B cell (primary cell): ENCODE measurements at regions not wholly inside any gene's neighbourhood (a gene's known extent, or its start where the extent isn't known, plus 50 kb on each side); places are given as distances from the start of the nearest gene placed in this dataset.

ENCODE experiments used
- ATAC-seq: fragments of 200-7000 bp; cut with Tn5 transposase; one replicate; pipeline ENCODE4 v1.10.0; 2021; ENCODE audit warnings: low read depth, mild to moderate bottlenecking, moderate number of reproducible peaks, moderate library complexity
- CTCF ChIA-PET: fragments of 350-600 bp; sonication (Branson Sonifier 250); formaldehyde crosslinking; loops from one replicate; lab custom pipeline; 2021; ENCODE audit warnings: antibody characterized with exemption, inconsistent platforms; lab: Charles Lee
- POLR2A ChIA-PET: fragments of 350-600 bp; sonication (Branson Sonifier 250); formaldehyde crosslinking; loops from one replicate; lab custom pipeline; 2021; ENCODE audit warnings: antibody characterized with exemption; lab: Charles Lee
- DNase-seq: peaks from one replicate; pipeline ENCODE4 v3.0.0; 2013
- H2AFZ ChIP-seq: 2 replicates; pipeline ENCODE4 v1.6.1; 2012; ENCODE audit warnings: mild to moderate bottlenecking, low read depth, low read length; ENCODE audit not compliant: insufficient read depth, poor library complexity, severe bottlenecking
- H3K27ac ChIP-seq, 2 donors: 1 replicate in 1 of 2; 2 replicates in 1 of 2; pipeline ENCODE4 v1.5.1; 2012 to 2013; ENCODE audit warnings: low read length in 2 of 2, mild to moderate bottlenecking in 2 of 2, moderate library complexity in 1 of 2
- H3K27me3 ChIP-seq, 4 experiments: fragments of 200-600 bp in 1 of 4; sonication (generic) in 1 of 4; replicated peaks in 1 of 4; 1 replicate in 2 of 4; 2 replicates in 2 of 4; pipeline versions ENCODE4 v1.6.1 to v1.7.0; 2013 to 2016; ENCODE audit warnings: low read length in 3 of 4, mild to moderate bottlenecking in 2 of 4, mixed read lengths in 1 of 4, moderate library complexity in 1 of 4; ENCODE audit not compliant: insufficient read depth in 4 of 4, control insufficient read depth in 3 of 4; ENCODE audit errors: control extremely low read depth in 1 of 4
- H3K36me3 ChIP-seq, 2 experiments: replicated peaks in 1 of 2; 1 replicate in 1 of 2; 2 replicates in 1 of 2; pipeline versions ENCODE4 v1.6.1 to v1.7.1; 2013; ENCODE audit warnings: low read length in 1 of 2; ENCODE audit not compliant: insufficient read depth in 2 of 2, control insufficient read depth in 1 of 2; ENCODE audit errors: control extremely low read depth in 1 of 2, extremely low read depth in 1 of 2
- H3K4me1 ChIP-seq, 2 donors: fragments of 200-600 bp in 1 of 2; sonication (generic) in 1 of 2; 1 replicate in 1 of 2; 2 replicates in 1 of 2; pipeline versions ENCODE4 v1.5.1 to v1.6.1; 2013 to 2017; ENCODE audit warnings: low read length in 2 of 2; ENCODE audit not compliant: control insufficient read depth in 2 of 2, insufficient read depth in 2 of 2
- H3K4me2 ChIP-seq: replicated peaks from 2 replicates; pipeline ENCODE3; 2012; ENCODE audit warnings: mild to moderate bottlenecking, low read depth, low read length; ENCODE audit not compliant: poor library complexity, severe bottlenecking
- H3K4me3 ChIP-seq, 5 experiments: fragments of 200-600 bp in 1 of 5; sonication (generic) in 1 of 5; 1 replicate in 3 of 5; 2 replicates in 2 of 5; pipeline versions ENCODE4 v1.5.1 to v1.7.0; 2011 to 2016; ENCODE audit warnings: low read length in 4 of 5, mild to moderate bottlenecking in 4 of 5, low read depth in 2 of 5, control low read depth in 1 of 5, moderate library complexity in 1 of 5; ENCODE audit not compliant: insufficient read depth in 1 of 5; ENCODE audit errors: control extremely low read depth in 1 of 5, extremely low read depth in 1 of 5
- H3K79me2 ChIP-seq: fragments of 200-600 bp; sonication (generic); one replicate; pipeline ENCODE4 v1.6.0; 2016; ENCODE audit warnings: low read length; ENCODE audit not compliant: control insufficient read depth, insufficient read depth
- H3K9ac ChIP-seq: fragments of 200-600 bp; sonication (generic); 2 replicates; pipeline ENCODE4 v1.6.1; 2017; ENCODE audit warnings: mild to moderate bottlenecking, low read length, moderate library complexity
- H3K9me3 ChIP-seq, 3 donors: one replicate each; pipeline versions ENCODE4 v1.6.1 to v1.7.1; 2013; ENCODE audit warnings: low read length in 2 of 3; ENCODE audit not compliant: control insufficient read depth in 2 of 3, insufficient read depth in 1 of 3; ENCODE audit errors: control extremely low read depth in 1 of 3
- H4K20me1 ChIP-seq: 2 replicates; pipeline ENCODE4 v1.6.0; 2012; ENCODE audit warnings: mild to moderate bottlenecking, low read length; ENCODE audit not compliant: insufficient read depth, control insufficient read depth, poor library complexity, severe bottlenecking
- H3K27ac Mint-ChIP-seq: one replicate; pipeline ENCODE4 v1.8.0; 2021; ENCODE audit warnings: mixed read lengths
- H3K27me3 Mint-ChIP-seq: one replicate; pipeline ENCODE4 v1.8.0; 2021; ENCODE audit warnings: mixed read lengths
- H3K4me1 Mint-ChIP-seq: one replicate; pipeline ENCODE4 v1.8.0; 2021; ENCODE audit warnings: mixed read lengths
- H3K4me3 Mint-ChIP-seq: one replicate; pipeline ENCODE4 v1.8.0; 2021; ENCODE audit warnings: mixed read lengths
- H3K9me3 Mint-ChIP-seq: one replicate; pipeline ENCODE4 v1.8.0; 2022; ENCODE audit warnings: mixed read lengths; ENCODE audit not compliant: insufficient read depth
- EZH2 ChIP-seq: IDR thresholded peaks from 2 replicates; pipeline ENCODE4 v1.6.1; 2012; ENCODE audit warnings: borderline replicate concordance, low read depth, mild to moderate bottlenecking, moderate library complexity, low read length; ENCODE audit not compliant: insufficient read depth, poor library complexity, severe bottlenecking
- WGBS: methylation state at CpG from one replicate; pipeline ENCODE4 v1.1.5; 2013; ENCODE audit warnings: missing lambda C conversion rate; ENCODE audit not compliant: insufficient coverage; 5-methylcytosine and 5-hydroxymethylcytosine counted together
- intact Hi-C: fragments of 100-400 bp; cut with micrococcal nuclease; formaldehyde crosslinking; loops from one replicate; pipeline ENCODE4 v1.10.0; 2022
- TF ChIP-seq, protein P1 (sequence below): fragments of 200-600 bp; IDR thresholded peaks from one replicate; pipeline ENCODE4 v1.8.0; 2022; ENCODE audit warnings: antibody characterized with exemption, mild to moderate bottlenecking

- CTCF ChIA-PET, result no interaction called here
- intact Hi-C loops, result no loop called here
- no peak overlapping the region for H3K4me3 ChIP-seq
Observed at GRCh38 chr13:74770361-74770760, 636.2 kb upstream of the KLF12 start.

GRCh38 chr13:74769333-74769732 lies 635.1 kb upstream of the KLF12 start:
- intact Hi-C loops, result no loop called here
- 100% methylated on average over 2 of the region's 2 CpGs for WGBS
- Mint-ChIP-seq H3K9me3 (no peaks in the 10 kb centered on the region), H3K27ac (no peak overlapping the region), H3K4me1 (no peaks in the 10 kb centered on the region), H3K27me3 (no peaks in the 10 kb centered on the region), H3K4me3 (no peak overlapping the region)
- Histone ChIP-seq H3K36me3 (no peaks in the 10 kb centered on the region), H4K20me1 (no peaks in the 10 kb centered on the region), H3K79me2 (no peaks in the 10 kb centered on the region), H3K27ac (no peak overlapping the region), H2AFZ (no peak overlapping the region), H3K9ac (no peak overlapping the region), H3K27me3 (no peaks in the 10 kb centered on the region), H3K4me3 (no peak overlapping the region), H3K4me1 (no peaks in the 10 kb centered on the region), H3K4me2 (no peak overlapping the region), H3K9me3 (peaks cover 0 to 3% (median 0%) of the 10 kb centered on the region in 3 donors)
- POLR2A ChIA-PET, result no interaction called here
- TF ChIP-seq, protein P1, sequence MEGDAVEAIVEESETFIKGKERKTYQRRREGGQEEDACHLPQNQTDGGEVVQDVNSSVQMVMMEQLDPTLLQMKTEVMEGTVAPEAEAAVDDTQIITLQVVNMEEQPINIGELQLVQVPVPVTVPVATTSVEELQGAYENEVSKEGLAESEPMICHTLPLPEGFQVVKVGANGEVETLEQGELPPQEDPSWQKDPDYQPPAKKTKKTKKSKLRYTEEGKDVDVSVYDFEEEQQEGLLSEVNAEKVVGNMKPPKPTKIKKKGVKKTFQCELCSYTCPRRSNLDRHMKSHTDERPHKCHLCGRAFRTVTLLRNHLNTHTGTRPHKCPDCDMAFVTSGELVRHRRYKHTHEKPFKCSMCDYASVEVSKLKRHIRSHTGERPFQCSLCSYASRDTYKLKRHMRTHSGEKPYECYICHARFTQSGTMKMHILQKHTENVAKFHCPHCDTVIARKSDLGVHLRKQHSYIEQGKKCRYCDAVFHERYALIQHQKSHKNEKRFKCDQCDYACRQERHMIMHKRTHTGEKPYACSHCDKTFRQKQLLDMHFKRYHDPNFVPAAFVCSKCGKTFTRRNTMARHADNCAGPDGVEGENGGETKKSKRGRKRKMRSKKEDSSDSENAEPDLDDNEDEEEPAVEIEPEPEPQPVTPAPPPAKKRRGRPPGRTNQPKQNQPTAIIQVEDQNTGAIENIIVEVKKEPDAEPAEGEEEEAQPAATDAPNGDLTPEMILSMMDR, result no peak
- TF ChIP-seq EZH2, result no peak
- no peak for DNase-seq
- CTCF ChIA-PET, result no interaction called here
- no peak for ATAC-seq

More at GRCh38 chr13:74770361-74770760, 636.2 kb upstream of the KLF12 start:
- POLR2A ChIA-PET, result no interaction called here
- Mint-ChIP-seq H3K27me3 (no peaks in the 10 kb centered on the region), H3K27ac (no peak overlapping the region), H3K9me3 (no peaks in the 10 kb centered on the region), H3K4me1 (no peaks in the 10 kb centered on the region), H3K4me3 (no peak overlapping the region)
- no peaks in the 10 kb centered on the region for H3K27me3 ChIP-seq
- no peaks in the 10 kb centered on the region for H3K4me1 ChIP-seq
- no peak overlapping the region for H3K27ac ChIP-seq
- no peak overlapping the region for H3K4me2 ChIP-seq
- H3K36me3 ChIP-seq, result no peaks in the 10 kb centered on the region
- H3K79me2 ChIP-seq, result no peaks in the 10 kb centered on the region
- ATAC-seq (no peak), DNase-seq (no peak)
- no peak overlapping the region for H3K9ac ChIP-seq
- no peak overlapping the region for H2AFZ ChIP-seq
- peaks cover 0 to 3% (median 0%) of the 10 kb centered on the region in 3 donors for H3K9me3 ChIP-seq
- no peaks in the 10 kb centered on the region for H4K20me1 ChIP-seq
- TF ChIP-seq EZH2, result no peak
- TF ChIP-seq, protein P1, result no peak
